ENCODE measurements at regions not wholly inside any gene's neighbourhood (a gene's known extent, or its start where the extent isn't known, plus 50 kb on each side); places are given as distances from the start of the nearest gene placed in this dataset.

- TF ChIP-seq POLR2AphosphoS5 (IDR thresholded peaks at IDR 0.05) (no peak), CTCF (IDR thresholded peaks at IDR 0.05) (no peak), EP300 (IDR thresholded peaks at IDR 0.05; ENCODE audit: low read depth) (no peak), POLR2A (IDR thresholded peaks at IDR 0.05) (no peak)
Measured at GRCh38 chr1:209276321-209276720, 307.2 kb upstream of the CAMK1G start.
